LNCaP clone FGC (cell line): ENCODE measurements at regions not wholly inside any gene's neighbourhood (a gene's known extent, or its start where the extent isn't known, plus 50 kb on each side); places are given as distances from the start of the nearest gene placed in this dataset.

ENCODE experiments used
- DNase-seq: peaks from one replicate; pipeline ENCODE4 v3.0.0-alpha.2; 2011; ENCODE audit warnings: low read depth
- H3K4me3 ChIP-seq: 2 replicates; pipeline ENCODE4 v1.5.1; 2011; ENCODE audit warnings: mild to moderate bottlenecking, low read depth, low read length, control low read depth
- TF ChIP-seq, protein P1 (sequence below): IDR thresholded peaks from 2 replicates; pipeline ENCODE4 v1.5.1; 2012; ENCODE audit warnings: mild to moderate bottlenecking; ENCODE audit not compliant: control insufficient read depth, insufficient read depth; ENCODE audit errors: extremely low read depth

DNA sequence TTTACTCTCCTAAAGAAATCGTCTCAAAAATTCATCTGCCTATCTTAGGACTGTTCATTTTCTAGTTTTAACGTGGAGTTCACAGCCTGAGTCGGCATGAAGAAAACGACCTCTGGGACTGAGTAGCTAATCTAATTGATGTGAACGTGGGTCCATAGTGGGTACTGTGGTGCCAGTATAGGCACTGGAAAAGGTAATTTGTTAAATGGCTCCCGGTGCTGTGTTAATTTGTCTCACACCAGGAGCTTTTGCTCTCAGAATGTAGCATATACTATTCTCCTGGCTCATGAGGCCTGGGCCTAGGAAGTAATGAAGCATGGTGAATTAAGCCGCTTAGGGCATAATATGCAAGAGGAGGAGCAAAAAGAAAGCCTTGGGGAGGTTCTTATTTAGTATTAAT lies 414.4 kb upstream of the NXPH2 start:
- no peak for DNase-seq
- TF ChIP-seq, protein P1, sequence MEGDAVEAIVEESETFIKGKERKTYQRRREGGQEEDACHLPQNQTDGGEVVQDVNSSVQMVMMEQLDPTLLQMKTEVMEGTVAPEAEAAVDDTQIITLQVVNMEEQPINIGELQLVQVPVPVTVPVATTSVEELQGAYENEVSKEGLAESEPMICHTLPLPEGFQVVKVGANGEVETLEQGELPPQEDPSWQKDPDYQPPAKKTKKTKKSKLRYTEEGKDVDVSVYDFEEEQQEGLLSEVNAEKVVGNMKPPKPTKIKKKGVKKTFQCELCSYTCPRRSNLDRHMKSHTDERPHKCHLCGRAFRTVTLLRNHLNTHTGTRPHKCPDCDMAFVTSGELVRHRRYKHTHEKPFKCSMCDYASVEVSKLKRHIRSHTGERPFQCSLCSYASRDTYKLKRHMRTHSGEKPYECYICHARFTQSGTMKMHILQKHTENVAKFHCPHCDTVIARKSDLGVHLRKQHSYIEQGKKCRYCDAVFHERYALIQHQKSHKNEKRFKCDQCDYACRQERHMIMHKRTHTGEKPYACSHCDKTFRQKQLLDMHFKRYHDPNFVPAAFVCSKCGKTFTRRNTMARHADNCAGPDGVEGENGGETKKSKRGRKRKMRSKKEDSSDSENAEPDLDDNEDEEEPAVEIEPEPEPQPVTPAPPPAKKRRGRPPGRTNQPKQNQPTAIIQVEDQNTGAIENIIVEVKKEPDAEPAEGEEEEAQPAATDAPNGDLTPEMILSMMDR: no peak
- no peak overlapping the region for H3K4me3 ChIP-seq

DNA sequence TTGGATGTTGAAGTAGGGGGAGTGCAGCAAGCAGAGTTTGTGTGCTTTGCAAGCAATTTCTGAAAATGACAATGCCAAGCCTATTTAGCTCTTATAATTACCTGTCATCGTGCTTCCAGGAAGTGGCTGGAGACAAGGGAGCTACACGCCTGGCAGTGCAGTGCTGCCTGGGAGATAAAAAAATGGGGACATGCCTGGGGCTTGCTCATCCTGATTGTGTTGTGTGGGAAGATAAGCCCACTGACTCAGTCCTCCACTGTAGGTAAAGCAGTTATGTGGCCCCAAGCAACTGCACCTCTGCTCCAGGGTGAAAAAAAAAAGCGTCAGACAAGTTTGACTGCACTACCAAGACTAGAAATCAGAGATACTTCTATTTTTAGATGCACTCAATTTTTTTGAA lies 396.9 kb upstream of the NXPH2 start:
- no peak overlapping the region for H3K4me3 ChIP-seq
- DNase-seq: no peak
- TF ChIP-seq, protein P1: no peak

GRCh38 chr2:139175510-139175909 lies 395.3 kb upstream of the NXPH2 start:
- no peak overlapping the region for H3K4me3 ChIP-seq
- TF ChIP-seq, protein P1: no peak
- DNase-seq: no peak

DNA sequence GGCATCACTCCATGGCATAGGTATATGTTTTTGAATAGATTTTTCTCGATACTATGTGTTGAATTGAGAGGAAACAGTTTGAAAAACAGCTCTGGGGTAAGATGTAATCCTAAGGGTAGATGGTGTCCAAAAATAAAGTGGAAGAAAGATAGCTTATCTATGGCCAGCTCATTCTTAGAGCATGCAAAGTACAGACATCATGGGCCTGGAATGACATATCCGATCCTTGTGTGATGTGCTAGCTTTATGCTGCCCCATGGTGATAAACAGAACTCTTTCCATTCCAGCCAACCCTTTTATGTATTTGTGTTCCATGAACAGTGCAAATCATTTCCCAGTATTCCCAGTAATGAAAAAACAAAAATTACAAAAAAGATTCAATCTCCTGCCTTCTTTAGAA lies 390.2 kb upstream of the NXPH2 start:
- TF ChIP-seq, protein P1: no peak
- no peak overlapping the region for H3K4me3 ChIP-seq
- DNase-seq: no peak

DNA sequence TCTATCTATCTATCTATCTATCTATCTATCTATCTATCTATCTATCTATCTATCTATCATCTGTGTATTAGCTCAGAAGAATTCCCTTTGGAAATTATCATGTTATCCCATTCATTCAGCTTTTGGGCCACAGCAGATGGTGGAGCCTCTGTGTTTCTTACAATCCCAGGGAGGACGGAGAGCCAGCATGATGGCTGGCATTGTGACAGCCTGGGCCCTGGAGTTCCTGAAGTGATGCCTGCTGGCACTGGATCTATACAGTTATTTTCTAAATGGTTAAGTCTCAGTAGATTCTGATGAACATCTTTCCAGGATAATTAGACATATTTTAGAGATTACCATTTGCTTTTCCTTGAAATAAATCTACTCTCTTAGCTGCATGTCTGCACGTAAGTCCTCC lies 385.4 kb upstream of the NXPH2 start:
- DNase-seq: no peak
- H3K4me3 ChIP-seq: no peak overlapping the region
- TF ChIP-seq, protein P1: no peak

DNA sequence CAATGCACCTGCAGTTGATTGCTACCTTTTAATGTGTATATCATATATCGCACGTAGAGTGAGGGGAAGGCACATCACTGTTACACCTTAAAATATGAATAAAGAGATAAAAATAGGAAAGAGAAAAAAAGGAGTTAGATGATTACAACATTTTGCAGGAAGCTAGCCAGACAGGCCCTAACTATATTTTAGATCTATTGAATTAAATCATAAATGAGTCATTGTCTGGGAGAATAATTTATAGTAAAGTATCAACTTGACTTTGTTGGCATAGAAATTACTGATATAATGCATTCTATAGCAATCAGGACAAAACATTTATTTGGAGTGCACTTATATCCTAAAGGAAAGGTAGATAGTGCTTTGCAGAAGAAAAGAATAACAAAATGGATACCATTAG lies 384.9 kb upstream of the NXPH2 start:
- TF ChIP-seq, protein P1: no peak
- no peak overlapping the region for H3K4me3 ChIP-seq
- no peak for DNase-seq

GRCh38 chr2:139162957-139163356 lies 382.8 kb upstream of the NXPH2 start:
- DNase-seq: no peak
- no peak overlapping the region for H3K4me3 ChIP-seq
- TF ChIP-seq, protein P1: no peak
